Panc1 (cell line): ENCODE measurements at regions not wholly inside any gene's neighbourhood (a gene's known extent, or its start where the extent isn't known, plus 50 kb on each side); places are given as distances from the start of the nearest gene placed in this dataset.

Experiments
- ATAC-seq: fragments of 200-7000 bp; cut with Tn5 transposase; 2 replicates; pipeline ENCODE4 v1.9.1; 2020; ENCODE audit warnings: mild to moderate bottlenecking, moderate library complexity
- BruUV-seq: library from RNA; stranded (reverse); fragments of 400-500 nt; replicated peaks from 2 replicates; lab custom pipeline; 2021; lab: Mats Ljungman, UMichigan
- CTCF ChIA-PET: fragments of 300-600 bp; sonication (Branson Sonifier 250); formaldehyde crosslinking; loops from one replicate; lab custom pipeline; 2022; ENCODE audit warnings: antibody characterized with exemption; lab: Charles Lee
- POLR2A ChIA-PET: fragments of 300-600 bp; sonication (Branson Sonifier 250); formaldehyde crosslinking; loops from one replicate; lab custom pipeline; 2022; ENCODE audit warnings: antibody characterized with exemption; lab: Charles Lee
- DNase-seq: peaks from one replicate; pipeline ENCODE4 v3.0.0-alpha.2; 2010; ENCODE audit warnings: low read depth, low spot score
- H3K27ac ChIP-seq: 2 replicates; pipeline ENCODE4 v1.5.1; 2011; ENCODE audit warnings: mild to moderate bottlenecking, low read length, inconsistent platforms
- H3K27me3 ChIP-seq: fragments of 200-500 bp; sonication (Bioruptor generic); 2 replicates; pipeline ENCODE4 v1.6.0; 2014; ENCODE audit warnings: low read length, inconsistent platforms; ENCODE audit not compliant: control insufficient read depth, insufficient read depth
- H3K36me3 ChIP-seq: fragments of 200-500 bp; sonication (Bioruptor generic); 2 replicates; pipeline ENCODE4 v1.5.1; 2014; ENCODE audit warnings: inconsistent platforms, mild to moderate bottlenecking, low read length, moderate library complexity; ENCODE audit not compliant: control insufficient read depth, insufficient read depth
- H3K4me1 ChIP-seq: 2 replicates; pipeline ENCODE4 v1.5.1; 2011; ENCODE audit warnings: inconsistent platforms, mild to moderate bottlenecking, low read length, moderate library complexity; ENCODE audit not compliant: control insufficient read depth, insufficient read depth
- H3K4me3 ChIP-seq, 2 experiments: 2 replicates each; pipeline ENCODE4 v1.5.1; 2011 to 2012; ENCODE audit warnings: low read depth in 2 of 2, low read length in 2 of 2, mild to moderate bottlenecking in 2 of 2, inconsistent platforms in 1 of 2, moderate library complexity in 1 of 2
- H3K9me3 ChIP-seq: fragments of 200-500 bp; sonication (Bioruptor generic); 2 replicates; pipeline ENCODE4 v1.5.1; 2014; ENCODE audit warnings: low read depth, mild to moderate bottlenecking, inconsistent platforms, low read length, moderate library complexity; ENCODE audit not compliant: control insufficient read depth, insufficient read depth
- POLR2AphosphoS5 ChIP-seq: IDR thresholded peaks from 2 replicates; pipeline ENCODE4 v1.6.1; 2012; ENCODE audit warnings: mild to moderate bottlenecking, low read depth, low read length, moderate library complexity
- SIN3A ChIP-seq: IDR thresholded peaks from 2 replicates; pipeline ENCODE4 v1.6.1; 2012; ENCODE audit warnings: low read depth, mild to moderate bottlenecking, low read length, moderate library complexity, borderline replicate concordance; ENCODE audit not compliant: insufficient read depth
- TCF7L2 ChIP-seq: IDR thresholded peaks from 2 replicates; pipeline ENCODE4 v1.6.1; 2011; ENCODE audit warnings: mild to moderate bottlenecking, low read depth, low read length, inconsistent platforms
- in situ Hi-C: cut with HindIII; loops from 2 replicates; pipeline ENCODE4 v1.10.0; 2016; ENCODE audit warnings: low sequenced_read_pairs, low pct_unique_long_range_greater_than_20kb
- intact Hi-C: fragments of 100-400 bp; cut with micrococcal nuclease; formaldehyde crosslinking; loops from one replicate; pipeline ENCODE4 v1.10.0; 2022; ENCODE audit not compliant: unreplicated experiment
- TF ChIP-seq, protein P1 (sequence below), 2 experiments: IDR thresholded peaks; 2 replicates each; pipeline ENCODE4 v1.6.1; 2011 to 2012; ENCODE audit warnings: low read depth in 2 of 2, control low read depth in 1 of 2, low read length in 1 of 2, mild to moderate bottlenecking in 1 of 2, moderate library complexity in 1 of 2; ENCODE audit not compliant: insufficient read depth in 1 of 2
- TF ChIP-seq, protein P2 (sequence below): fragments of 450-650 bp; IDR thresholded peaks from 2 replicates; pipeline ENCODE4 v1.5.1; 2017; ENCODE audit warnings: mild to moderate bottlenecking

DNA sequence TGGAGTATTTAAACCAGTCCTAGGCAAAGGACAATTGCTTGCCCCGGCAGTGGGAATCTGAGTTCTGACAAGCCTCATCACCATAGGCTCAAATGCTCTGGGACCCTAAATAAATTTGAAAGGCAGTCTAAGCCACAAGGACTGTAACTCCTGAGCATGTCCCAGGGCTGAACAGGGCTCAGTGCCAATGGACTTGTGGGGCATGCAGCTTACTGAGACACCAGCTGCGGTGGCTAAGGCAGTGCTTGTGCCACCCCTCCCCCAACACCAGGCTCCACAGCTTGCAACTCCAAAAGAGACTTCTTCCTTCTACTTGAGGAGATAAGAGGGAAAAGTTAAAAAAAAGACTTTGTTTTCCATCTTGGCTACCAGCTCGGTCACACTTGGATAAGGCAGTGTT, 289.7 kb upstream of the DCBLD2 start:
- ChIA-PET CTCF (no interaction called here), POLR2A (no interaction called here)
- in situ Hi-C loops (no loop called here), intact Hi-C loops (no loop called here)
- no peak for ATAC-seq
- no peak for DNase-seq
- TF ChIP-seq TCF7L2, result no peak
- no peak for TF ChIP-seq SIN3A
- TF ChIP-seq, protein P1, sequence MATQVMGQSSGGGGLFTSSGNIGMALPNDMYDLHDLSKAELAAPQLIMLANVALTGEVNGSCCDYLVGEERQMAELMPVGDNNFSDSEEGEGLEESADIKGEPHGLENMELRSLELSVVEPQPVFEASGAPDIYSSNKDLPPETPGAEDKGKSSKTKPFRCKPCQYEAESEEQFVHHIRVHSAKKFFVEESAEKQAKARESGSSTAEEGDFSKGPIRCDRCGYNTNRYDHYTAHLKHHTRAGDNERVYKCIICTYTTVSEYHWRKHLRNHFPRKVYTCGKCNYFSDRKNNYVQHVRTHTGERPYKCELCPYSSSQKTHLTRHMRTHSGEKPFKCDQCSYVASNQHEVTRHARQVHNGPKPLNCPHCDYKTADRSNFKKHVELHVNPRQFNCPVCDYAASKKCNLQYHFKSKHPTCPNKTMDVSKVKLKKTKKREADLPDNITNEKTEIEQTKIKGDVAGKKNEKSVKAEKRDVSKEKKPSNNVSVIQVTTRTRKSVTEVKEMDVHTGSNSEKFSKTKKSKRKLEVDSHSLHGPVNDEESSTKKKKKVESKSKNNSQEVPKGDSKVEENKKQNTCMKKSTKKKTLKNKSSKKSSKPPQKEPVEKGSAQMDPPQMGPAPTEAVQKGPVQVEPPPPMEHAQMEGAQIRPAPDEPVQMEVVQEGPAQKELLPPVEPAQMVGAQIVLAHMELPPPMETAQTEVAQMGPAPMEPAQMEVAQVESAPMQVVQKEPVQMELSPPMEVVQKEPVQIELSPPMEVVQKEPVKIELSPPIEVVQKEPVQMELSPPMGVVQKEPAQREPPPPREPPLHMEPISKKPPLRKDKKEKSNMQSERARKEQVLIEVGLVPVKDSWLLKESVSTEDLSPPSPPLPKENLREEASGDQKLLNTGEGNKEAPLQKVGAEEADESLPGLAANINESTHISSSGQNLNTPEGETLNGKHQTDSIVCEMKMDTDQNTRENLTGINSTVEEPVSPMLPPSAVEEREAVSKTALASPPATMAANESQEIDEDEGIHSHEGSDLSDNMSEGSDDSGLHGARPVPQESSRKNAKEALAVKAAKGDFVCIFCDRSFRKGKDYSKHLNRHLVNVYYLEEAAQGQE (IDR thresholded peaks at IDR 0.05; ENCODE audit: insufficient read depth in 1 of 2, low read depth in 2 of 2, low read length in 1 of 2), result no peak
- no peak for TF ChIP-seq POLR2AphosphoS5
- Histone ChIP-seq H3K27me3 (no peaks in the 10 kb centered on the region), H3K36me3 (no peaks in the 10 kb centered on the region), H3K27ac (no peak overlapping the region), H3K4me3 (no peak overlapping the region), H3K9me3 (no peaks in the 10 kb centered on the region), H3K4me1 (no peaks in the 10 kb centered on the region)
- BruUV-seq, result no TSS peak

DNA sequence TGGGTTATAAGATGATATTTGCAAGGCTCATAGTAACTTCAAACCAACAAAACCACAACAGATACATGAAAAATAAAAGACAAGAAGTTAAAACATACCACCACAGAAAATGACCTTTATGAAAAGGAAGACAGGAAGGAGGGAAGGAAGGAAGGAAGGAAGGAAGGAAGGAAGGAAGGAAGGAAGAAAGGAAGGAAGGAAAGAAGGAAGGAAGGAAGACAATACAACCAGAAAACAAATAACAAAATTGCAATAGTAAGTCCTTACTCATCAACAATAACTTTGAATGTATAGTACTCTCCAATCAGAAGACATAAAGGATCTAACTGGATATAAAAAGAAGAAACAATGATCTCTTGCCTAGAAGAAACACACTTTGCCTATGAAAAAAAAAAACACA, 287.4 kb upstream of the DCBLD2 start:
- intact Hi-C loops, result no loop called here
- H3K36me3 ChIP-seq, result no peaks in the 10 kb centered on the region
- no peak overlapping the region for H3K4me3 ChIP-seq
- no peaks in the 10 kb centered on the region for H3K9me3 ChIP-seq
- in situ Hi-C loops, result no loop called here
- ChIA-PET CTCF (no interaction called here), POLR2A (no interaction called here)
- H3K27ac ChIP-seq, result no peak overlapping the region
- BruUV-seq, result no TSS peak
- ATAC-seq (no peak), DNase-seq (no peak)
- no peaks in the 10 kb centered on the region for H3K27me3 ChIP-seq
- TF ChIP-seq POLR2AphosphoS5 (no peak), SIN3A (no peak), TCF7L2 (no peak)
- TF ChIP-seq, protein P1 (IDR thresholded peaks at IDR 0.05; ENCODE audit: insufficient read depth in 1 of 2, low read depth in 2 of 2, low read length in 1 of 2), result no peak
- TF ChIP-seq, protein P2, sequence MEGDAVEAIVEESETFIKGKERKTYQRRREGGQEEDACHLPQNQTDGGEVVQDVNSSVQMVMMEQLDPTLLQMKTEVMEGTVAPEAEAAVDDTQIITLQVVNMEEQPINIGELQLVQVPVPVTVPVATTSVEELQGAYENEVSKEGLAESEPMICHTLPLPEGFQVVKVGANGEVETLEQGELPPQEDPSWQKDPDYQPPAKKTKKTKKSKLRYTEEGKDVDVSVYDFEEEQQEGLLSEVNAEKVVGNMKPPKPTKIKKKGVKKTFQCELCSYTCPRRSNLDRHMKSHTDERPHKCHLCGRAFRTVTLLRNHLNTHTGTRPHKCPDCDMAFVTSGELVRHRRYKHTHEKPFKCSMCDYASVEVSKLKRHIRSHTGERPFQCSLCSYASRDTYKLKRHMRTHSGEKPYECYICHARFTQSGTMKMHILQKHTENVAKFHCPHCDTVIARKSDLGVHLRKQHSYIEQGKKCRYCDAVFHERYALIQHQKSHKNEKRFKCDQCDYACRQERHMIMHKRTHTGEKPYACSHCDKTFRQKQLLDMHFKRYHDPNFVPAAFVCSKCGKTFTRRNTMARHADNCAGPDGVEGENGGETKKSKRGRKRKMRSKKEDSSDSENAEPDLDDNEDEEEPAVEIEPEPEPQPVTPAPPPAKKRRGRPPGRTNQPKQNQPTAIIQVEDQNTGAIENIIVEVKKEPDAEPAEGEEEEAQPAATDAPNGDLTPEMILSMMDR, result no peak
- H3K4me1 ChIP-seq, result no peaks in the 10 kb centered on the region
